GM12865 (cell line): ENCODE measurements at regions not wholly inside any gene's neighbourhood (a gene's known extent, or its start where the extent isn't known, plus 50 kb on each side); places are given as distances from the start of the nearest gene placed in this dataset.

Experiments
- DNase-seq: peaks from one replicate; pipeline ENCODE4 v3.0.0; 2010; ENCODE audit warnings: low read depth
- H3K4me3 ChIP-seq: 2 replicates; pipeline ENCODE4 v1.5.1; 2011; ENCODE audit warnings: mild to moderate bottlenecking, low read depth, low read length, control low read depth
- TF ChIP-seq, protein P1 (sequence below): IDR thresholded peaks from 2 replicates; pipeline ENCODE4 v1.5.1; 2011; ENCODE audit warnings: low read length, control low read depth, low read depth, inconsistent platforms; ENCODE audit not compliant: insufficient read depth; ENCODE audit errors: missing control alignments

DNA sequence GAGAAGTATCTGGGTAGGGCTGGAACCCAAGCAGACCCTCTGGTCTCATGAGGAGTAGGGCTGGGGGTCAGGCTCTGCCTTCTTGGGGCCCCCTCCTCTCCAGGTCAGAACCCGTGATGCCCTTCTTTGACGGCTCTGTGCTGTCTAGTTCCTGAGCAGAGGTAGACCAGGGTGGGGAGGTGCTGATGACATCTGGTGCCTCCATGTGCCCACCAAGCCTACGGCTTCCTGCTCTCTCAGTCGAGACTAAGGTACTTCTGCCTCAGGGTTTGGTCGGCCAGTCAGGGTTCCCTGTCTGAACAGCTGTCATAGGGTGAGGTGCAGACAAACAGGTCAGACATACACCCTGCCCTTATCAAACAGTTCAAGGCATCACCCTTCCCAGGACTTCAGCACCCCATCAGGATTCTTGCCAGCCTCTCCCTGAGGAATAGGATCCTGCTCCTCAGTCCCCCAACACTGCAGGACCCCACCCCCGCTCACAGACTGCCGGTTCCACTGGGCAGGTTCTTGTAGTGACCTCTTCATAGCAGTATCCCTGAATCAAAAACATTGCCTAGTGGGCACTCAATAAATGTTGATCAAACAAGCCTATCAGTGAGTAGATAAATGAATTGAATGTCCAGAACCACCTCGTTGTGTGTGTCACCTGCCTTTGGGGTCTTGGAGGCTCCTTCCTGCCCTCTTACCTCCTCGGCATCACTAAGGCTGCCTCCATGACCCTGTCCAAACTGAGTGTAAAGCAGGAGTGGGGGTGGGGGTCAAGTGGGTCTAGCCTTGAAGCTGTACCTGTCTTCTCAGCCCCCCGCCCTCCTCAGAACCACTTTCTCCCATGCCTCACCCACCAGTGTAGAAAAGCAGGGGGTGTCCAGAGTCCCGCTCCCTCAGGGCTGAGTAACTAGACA, 158.2 kb downstream of the BUD13 start:
- H3K4me3 ChIP-seq: no peak overlapping the region
- no peak for DNase-seq
- TF ChIP-seq, protein P1, sequence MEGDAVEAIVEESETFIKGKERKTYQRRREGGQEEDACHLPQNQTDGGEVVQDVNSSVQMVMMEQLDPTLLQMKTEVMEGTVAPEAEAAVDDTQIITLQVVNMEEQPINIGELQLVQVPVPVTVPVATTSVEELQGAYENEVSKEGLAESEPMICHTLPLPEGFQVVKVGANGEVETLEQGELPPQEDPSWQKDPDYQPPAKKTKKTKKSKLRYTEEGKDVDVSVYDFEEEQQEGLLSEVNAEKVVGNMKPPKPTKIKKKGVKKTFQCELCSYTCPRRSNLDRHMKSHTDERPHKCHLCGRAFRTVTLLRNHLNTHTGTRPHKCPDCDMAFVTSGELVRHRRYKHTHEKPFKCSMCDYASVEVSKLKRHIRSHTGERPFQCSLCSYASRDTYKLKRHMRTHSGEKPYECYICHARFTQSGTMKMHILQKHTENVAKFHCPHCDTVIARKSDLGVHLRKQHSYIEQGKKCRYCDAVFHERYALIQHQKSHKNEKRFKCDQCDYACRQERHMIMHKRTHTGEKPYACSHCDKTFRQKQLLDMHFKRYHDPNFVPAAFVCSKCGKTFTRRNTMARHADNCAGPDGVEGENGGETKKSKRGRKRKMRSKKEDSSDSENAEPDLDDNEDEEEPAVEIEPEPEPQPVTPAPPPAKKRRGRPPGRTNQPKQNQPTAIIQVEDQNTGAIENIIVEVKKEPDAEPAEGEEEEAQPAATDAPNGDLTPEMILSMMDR: no peak

DNA sequence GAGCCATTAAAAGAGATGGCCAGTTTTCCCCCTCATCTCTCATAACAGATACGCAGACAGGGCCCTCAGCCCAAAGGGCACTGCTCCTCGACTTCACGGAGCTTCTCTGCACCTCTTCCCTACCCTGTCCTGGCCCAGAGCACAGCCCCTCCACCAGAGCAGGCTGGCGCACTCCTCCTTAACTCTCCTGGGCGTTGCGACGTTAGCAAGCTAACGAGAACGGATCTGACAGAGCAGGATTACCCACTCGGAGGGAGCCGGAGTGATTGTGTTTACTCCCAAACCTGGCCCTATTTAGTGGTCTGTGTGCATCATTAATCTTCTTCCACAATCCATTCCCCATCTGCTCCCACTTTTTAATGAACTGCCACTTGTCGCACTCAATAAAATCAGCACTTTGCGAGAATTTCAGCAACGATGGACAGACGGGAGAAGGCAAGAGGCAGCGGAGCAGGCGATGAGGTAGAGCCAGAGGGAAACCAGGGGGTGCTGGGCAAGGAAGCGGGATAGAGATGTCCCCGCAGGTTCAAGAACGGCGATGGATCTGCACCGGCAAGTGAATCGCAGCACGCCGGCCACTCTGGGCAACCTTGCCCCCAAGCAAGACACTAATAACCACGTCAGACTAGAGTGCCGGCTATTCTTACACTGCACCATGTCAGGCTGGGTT, 159.4 kb downstream of the BUD13 start:
- TF ChIP-seq, protein P1: no peak
- DNase-seq: no peak

DNA sequence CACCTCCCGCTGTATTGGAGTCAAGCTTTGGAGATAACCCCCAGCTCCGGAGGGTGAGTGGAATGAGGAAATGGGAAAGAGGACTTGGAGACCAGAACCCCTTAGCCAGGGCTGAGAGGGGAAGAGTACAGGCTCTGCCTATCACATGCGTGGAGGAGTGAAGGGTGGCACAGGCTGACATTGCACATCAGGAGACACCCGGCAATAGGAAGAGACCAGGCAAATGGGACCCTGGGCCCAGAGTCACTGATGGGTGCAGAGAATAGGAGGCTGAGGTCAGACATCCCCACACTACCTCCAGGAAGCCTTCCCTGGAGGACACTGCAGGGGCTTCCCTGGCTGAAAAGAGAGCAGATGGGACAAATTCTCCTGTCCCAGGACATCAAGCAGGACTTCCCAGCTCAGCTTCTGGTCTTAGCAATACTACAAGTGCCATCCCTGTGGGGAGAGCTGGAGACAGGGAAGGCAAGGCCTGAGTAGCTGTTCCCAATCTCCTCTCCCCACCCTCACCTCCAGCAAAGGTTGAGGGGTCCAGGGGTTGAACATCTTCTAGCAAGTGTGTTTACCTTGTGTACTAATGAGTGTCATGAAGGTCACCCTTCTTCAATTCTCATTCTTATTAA, 160.7 kb downstream of the BUD13 start:
- TF ChIP-seq, protein P1: no peak
- DNase-seq: no peak

More for the DNA sequence above, 159.4 kb downstream of the BUD13 start:
- no peak overlapping the region for H3K4me3 ChIP-seq

DNA sequence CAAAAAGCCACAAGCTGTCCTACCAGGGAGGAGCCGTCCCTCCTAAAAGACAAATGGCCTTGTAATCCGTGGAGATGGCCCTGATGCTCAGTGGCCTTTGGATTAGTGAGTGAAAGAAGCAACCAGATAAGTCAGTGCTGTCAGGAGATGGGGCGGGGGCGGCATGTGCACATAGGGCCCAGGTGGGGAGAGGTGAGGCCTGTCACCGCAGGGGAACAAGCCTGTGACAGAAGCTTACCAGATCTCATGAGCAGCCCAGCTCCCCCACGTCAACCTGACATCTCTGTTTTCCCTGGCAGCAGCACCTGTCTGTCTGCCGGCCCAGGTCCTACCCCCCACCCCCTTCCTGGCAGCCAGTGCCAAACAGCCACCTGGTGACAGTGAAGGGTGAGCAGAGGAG, 162.6 kb downstream of the BUD13 start:
- DNase-seq: no peak
- no peak overlapping the region for H3K4me3 ChIP-seq
- TF ChIP-seq, protein P1: no peak

More for the DNA sequence above, 160.7 kb downstream of the BUD13 start:
- no peak overlapping the region for H3K4me3 ChIP-seq

DNA sequence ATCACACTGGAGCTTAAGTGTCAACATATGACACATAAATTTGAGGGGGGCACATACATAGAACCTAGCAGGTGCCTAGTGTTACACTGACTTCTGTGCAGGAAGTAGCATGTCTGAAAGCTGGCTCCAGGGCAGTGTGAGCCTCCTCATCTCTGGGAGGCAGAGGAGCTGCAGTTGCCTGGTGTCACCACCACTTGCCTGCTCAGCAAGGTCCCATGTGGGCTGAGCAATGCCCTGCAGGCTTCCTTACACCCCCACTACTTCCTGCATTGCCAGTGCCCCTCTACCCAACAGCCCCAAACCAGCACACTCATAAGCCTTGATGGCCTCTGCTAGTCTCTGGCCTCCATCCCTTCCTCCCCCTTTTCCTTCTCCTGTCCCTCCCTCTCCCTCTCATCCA, 165.8 kb downstream of the BUD13 start:
- TF ChIP-seq, protein P1: no peak
- DNase-seq: no peak
- no peak overlapping the region for H3K4me3 ChIP-seq

DNA sequence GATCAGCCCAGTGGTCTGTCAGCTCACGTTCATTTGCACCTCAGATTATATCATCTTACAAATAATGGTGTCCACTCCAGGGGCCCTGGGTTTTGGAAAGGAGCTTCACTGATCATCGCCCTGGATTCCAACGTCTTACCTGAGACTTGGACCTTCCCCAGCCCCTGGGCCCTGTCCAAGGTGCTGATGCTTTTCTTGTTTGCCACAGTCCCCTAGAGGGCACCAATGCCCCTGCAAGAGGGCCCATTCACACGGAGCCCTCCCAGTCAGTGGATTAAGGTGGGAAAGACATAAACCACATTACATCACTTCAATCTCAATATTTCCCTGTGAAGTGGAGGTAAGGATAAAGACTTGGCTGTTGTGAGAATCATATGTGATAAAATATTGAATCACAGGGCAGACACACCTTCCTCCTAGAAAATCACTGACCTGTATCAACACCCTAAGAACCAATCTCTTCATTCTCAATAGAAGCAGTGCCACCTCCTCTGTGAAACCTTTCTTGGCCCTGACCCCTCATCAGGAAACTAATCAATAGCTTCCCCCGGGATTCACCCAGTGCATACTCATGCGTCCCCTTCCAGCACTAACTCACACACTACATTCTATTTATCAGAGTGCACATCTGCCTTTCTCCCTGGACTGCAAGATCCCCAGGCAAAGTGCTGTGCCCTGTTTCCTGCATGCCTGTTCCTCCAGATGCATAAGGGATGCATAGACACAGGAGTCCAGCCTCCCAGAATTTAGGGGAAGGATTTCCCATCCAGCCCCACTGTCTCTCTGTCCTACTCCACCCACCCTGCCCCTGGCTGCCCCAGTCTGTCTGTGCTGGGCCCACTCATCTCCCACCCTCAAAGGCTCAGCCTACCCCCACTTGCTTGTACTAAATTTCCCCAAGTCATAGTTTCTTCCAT, 167.0 kb downstream of the BUD13 start:
- DNase-seq: peak; percentile 56
- TF ChIP-seq, protein P1: peak; percentile 35
- H3K4me3 ChIP-seq: no peak overlapping the region
